GM12865 (cell line): ENCODE measurements at regions not wholly inside any gene's neighbourhood (a gene's known extent, or its start where the extent isn't known, plus 50 kb on each side); places are given as distances from the start of the nearest gene placed in this dataset.

Source experiments
- DNase-seq: peaks from one replicate; pipeline ENCODE4 v3.0.0; 2010; ENCODE audit warnings: low read depth
- H3K4me3 ChIP-seq: 2 replicates; pipeline ENCODE4 v1.5.1; 2011; ENCODE audit warnings: mild to moderate bottlenecking, low read depth, low read length, control low read depth
- TF ChIP-seq, protein P1 (sequence below): IDR thresholded peaks from 2 replicates; pipeline ENCODE4 v1.5.1; 2011; ENCODE audit warnings: low read length, control low read depth, low read depth, inconsistent platforms; ENCODE audit not compliant: insufficient read depth; ENCODE audit errors: missing control alignments

GRCh38 chr4:3679071-3679825, 86.9 kb upstream of the ADRA2C start:
- no peak for DNase-seq
- TF ChIP-seq, protein P1, sequence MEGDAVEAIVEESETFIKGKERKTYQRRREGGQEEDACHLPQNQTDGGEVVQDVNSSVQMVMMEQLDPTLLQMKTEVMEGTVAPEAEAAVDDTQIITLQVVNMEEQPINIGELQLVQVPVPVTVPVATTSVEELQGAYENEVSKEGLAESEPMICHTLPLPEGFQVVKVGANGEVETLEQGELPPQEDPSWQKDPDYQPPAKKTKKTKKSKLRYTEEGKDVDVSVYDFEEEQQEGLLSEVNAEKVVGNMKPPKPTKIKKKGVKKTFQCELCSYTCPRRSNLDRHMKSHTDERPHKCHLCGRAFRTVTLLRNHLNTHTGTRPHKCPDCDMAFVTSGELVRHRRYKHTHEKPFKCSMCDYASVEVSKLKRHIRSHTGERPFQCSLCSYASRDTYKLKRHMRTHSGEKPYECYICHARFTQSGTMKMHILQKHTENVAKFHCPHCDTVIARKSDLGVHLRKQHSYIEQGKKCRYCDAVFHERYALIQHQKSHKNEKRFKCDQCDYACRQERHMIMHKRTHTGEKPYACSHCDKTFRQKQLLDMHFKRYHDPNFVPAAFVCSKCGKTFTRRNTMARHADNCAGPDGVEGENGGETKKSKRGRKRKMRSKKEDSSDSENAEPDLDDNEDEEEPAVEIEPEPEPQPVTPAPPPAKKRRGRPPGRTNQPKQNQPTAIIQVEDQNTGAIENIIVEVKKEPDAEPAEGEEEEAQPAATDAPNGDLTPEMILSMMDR = no peak
- H3K4me3 ChIP-seq = no peak overlapping the region

DNA sequence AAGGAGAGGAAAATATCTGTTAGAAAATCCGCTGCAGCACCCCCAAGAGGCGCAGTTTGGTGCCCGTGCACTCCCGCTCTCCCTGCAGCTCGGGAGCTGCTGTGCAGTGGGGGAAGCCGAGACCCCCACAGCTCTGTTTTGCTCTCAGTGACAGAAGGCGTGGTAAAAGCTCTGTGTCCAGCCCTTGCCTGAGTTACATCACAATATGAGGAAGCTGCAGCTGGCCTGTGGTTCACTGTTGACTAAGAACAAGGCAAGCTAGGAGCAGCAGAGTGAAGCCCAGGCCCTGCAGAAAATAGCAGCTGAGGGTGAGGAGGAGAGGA, 88.5 kb upstream of the ADRA2C start:
- TF ChIP-seq, protein P1 = no peak
- no peak for DNase-seq
- H3K4me3 ChIP-seq = no peak overlapping the region

GRCh38 chr4:3676907-3677747, 89.1 kb upstream of the ADRA2C start:
- TF ChIP-seq, protein P1 = no peak
- H3K4me3 ChIP-seq = no peak overlapping the region
- DNase-seq = no peak

DNA sequence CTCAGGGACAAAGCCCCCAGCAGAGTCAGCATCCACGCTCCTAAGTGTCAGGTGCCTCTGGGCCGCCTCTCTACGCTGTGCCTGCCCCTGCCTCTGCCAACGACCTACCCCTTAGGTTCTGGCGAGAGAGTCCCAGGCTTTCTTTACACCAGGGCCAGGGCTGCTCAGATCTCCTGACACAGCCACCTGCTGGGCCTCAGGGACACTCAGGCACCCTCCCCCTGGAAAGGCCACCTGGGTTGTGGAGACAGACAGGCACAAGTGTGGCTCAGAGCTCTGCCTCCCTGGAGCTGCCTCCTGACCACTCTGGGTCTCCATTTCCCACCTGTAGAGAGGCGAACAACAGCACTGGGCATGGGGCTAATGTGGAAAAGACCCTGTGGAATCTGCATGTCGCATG, 90.0 kb upstream of the ADRA2C start:
- H3K4me3 ChIP-seq = no peak overlapping the region
- TF ChIP-seq, protein P1 = no peak
- DNase-seq = no peak

DNA sequence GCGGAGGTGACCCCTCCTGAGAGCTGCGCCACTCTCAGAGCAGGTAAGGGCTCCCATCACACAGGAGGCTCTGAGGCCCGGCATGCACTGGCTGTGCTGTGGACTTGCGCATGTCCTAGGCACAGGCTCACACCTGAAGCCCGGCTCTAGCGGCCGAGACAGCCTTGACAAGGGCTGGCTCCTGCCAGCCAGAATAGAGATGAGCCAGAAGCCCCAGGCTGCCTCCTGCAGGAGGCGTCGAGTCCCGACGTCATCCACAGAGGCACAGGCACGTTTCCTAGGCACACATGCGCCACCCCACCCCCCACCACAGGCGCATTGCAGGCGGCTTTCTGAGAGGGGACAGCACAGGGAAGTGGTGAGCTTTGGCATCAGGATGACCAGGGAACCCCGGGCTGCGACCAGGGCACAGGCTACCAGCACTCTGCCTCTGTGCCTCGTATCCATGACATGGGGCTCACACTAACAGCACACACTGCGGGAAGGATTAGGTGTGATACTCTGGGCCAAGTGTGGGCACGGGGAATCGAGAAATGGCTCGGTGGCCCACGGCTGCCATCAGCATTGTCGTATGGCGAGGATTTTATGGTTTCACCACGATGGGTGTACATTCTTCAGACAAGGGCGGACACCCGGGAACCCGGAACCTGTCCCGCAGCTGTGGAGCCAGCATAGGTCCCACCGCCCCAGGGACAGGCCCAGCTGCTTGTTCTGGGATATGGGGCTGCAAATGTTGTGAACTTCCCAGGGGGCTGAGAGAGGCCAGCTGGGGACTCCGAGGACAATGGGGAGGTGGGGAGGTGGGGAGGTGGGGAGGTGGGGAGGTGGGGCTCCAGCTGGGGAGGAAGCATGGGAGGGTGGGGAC, 90.7 kb upstream of the ADRA2C start:
- no peak for DNase-seq
- TF ChIP-seq, protein P1 = no peak

DNA sequence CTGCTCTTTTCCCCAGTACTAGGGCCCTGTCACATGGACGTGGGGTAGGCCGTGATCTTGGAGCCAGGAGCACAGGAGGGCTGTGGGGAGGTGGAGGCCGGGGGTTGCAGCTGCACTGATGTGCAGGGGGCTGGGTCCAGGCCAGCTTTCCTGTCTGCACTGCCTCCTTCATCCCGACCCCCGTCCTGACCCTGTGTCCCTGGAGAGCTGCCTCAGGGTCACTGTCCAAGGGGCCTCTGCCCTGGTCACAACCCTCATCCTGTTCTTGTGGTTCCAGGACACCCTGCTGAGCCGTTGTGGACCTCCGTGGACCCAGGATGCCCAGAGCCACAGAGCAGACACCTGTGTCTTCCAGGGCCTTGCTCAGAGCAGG, 91.7 kb upstream of the ADRA2C start:
- DNase-seq = no peak
- TF ChIP-seq, protein P1 = no peak

More for the DNA sequence above, 90.7 kb upstream of the ADRA2C start:
- H3K4me3 ChIP-seq = no peak overlapping the region

More for the DNA sequence above, 91.7 kb upstream of the ADRA2C start:
- H3K4me3 ChIP-seq = no peak overlapping the region
